ENCODE measurements at regions not wholly inside any gene's neighbourhood (a gene's known extent, or its start where the extent isn't known, plus 50 kb on each side); places are given as distances from the start of the nearest gene placed in this dataset.

DNA sequence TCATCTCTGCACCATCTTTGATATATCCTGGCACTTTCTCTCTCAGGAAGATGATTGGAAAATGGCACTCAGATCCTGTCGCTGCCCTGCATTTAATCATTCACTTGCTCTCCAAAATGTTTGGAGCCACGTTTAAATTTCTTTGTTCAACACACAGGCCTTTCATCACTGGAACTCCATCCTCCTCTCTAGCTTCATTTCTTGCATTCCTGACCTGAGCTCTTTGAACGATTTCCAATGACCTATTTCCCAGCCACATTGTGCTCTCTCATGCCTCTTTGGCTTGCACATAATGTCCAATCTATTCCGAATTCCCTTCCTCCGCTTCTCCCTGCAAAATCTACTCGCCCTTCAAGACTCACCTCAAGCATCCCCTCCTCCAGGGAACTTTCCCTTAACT is 287.4 kb upstream of the NBEA start:
- no peak for DNase-seq

GRCh38 chr13:34655554-34655953 is 286.5 kb upstream of the NBEA start:
- DNase-seq, result no peak

GRCh38 chr13:34657716-34658115 is 284.4 kb upstream of the NBEA start:
- no peak for DNase-seq

- no peak for DNase-seq
Observed at GRCh38 chr13:34667286-34668218, 274.5 kb upstream of the NBEA start.

DNA sequence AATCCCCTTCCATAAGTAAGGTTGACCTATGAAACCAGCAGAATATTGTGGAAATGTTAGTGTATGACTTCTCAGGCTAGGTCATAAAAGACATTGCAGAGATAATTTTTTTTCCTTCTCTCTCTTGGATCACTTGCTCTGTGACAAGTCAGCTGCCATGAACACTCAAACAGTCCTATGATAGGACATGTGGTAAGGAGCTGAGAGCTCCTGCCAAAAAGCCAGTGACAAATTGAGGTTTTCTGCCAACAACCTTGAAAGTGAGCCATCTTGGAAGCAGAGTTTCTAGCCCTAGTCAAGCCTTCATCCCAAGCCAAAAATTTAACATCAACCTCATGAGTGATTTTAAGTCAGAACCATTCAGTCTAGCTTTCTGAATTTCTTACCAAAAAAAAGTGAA is 270.9 kb upstream of the NBEA start:
- no peak for DNase-seq

- peak; percentile 6 for DNase-seq
Observed at GRCh38 chr13:34672631-34673030, 269.4 kb upstream of the NBEA start.

DNA sequence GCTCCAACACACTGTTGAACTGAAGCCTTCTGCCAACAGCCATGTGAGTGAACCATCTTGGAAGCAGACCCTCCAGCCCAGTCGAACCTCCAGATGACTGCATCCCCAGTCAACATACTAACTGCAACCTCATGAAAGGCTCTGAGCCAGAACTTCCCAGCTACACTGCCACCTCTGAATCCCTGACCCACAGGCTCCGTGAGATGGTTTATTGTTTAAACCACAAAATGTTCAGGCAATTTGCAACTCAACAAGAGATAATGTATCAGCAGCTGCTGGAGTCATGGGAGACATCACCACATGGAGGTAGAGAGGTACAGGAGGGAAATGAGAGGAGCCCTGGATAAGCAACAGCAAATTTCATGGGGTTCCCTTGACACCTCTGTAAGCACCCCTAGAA is 266.4 kb upstream of the NBEA start:
- no peak for DNase-seq

GRCh38 chr13:34678154-34678553 is 263.9 kb upstream of the NBEA start:
- peak; percentile 10 for DNase-seq

DNA sequence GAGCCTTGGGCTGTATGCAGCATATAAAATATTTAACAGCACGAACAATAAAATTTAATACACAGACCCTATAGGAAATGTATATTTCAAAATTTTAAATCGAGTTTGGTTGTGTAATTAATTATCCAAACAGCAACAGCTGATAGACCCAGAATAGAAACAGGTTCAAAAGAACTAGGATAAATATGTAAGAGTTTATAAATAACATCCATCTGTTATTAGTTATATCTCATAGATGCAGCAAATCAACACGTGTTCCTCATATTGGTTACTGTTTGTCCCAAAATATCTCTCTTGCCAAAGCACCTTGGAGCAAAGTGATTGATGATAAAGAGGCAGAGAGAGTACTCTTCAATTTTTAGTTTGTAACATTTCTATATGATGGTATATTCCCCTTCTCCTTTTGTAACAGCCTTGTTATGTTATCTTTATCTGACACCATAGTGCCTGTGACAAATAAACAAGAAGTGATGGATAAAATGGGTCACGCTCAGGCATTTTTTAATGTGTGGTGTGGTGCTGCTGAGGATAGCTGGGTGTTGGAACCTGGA is 260.6 kb upstream of the NBEA start:
- DNase-seq, result no peak

- DNase-seq, result no peak
Observed at GRCh38 chr13:34695063-34695462, 247.0 kb upstream of the NBEA start.

GRCh38 chr13:34696296-34696695 is 245.8 kb upstream of the NBEA start:
- DNase-seq, result no peak

DNA sequence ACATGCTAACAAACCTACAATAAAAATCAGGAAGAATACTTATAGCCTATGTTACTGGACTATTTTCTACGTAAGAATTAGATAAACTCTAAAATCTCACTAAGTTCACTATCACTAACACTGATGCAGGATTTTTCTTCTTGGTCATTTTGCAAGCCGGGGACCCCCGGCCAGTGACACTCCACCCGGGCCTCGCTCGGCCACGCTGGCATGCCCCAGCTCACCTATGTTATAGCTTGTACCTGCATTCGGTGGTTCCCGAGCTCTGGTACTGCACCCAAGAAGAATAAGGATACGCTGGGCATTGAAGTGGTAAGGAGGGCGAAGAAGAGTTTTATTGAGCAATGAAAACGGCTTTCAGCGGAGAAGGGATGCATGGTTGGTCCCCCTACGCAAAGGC is 245.3 kb upstream of the NBEA start:
- DNase-seq, result no peak

DNA sequence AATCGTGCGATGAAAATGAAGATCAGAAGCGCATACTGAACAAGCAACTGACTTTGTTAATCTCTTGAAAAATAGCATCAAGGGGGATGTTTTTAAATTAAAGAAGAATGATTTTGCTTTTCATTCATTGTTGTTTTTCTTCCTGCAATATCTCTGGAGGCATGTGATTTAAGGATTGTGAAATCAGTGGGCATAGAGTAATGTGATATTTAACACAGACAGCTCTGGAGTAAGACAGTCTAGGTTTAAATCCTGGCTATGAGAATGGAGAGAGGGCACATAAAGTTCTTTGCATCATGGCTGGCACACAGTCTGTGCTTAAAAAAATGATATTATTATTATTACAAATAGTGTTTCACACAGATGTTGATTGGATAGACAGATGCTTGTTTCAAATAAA is 243.1 kb upstream of the NBEA start:
- no peak for DNase-seq

- DNase-seq, result no peak
Observed at GRCh38 chr13:34700155-34700554, 241.9 kb upstream of the NBEA start.

GRCh38 chr13:34701919-34702318 is 240.2 kb upstream of the NBEA start:
- DNase-seq, result no peak

GRCh38 chr13:34708566-34709313 is 233.3 kb upstream of the NBEA start:
- no peak for DNase-seq

DNA sequence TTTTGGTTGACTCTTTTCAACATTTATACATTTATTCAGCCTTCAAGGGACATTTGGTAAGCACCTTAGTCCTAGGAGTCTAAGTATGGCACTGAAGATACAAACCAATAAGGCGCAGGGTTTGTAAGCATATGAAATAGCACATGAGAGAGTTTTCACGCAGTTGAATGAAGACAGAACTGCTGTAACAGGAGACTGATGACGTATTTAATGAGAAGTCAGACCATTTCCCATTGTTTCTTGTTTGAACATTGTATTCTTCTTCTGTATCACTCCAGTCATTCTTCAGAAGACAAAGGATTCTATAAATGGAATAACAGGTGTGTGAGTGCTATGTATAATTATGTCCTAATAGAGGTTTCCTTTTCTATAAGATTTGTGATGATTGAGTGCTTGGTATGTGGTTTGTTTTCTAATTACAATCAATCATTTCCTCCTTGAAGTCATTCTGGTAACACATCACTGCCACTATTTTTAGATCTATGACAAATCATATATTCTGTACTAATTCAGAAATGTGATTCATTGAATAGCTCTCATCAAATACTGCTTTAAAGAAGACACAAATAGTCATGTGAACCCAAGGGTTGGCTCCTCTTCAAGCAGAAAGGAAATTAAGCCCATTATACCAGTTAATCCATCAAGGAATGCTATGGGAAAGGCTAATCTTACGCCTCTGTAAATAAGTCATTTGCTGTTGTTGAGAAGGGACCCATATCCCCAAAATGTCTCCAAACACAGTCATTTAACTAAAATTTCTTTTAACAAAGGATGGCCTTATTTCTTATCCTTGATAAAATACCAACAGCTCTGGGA is 222.8 kb upstream of the NBEA start:
- no peak for DNase-seq

DNA sequence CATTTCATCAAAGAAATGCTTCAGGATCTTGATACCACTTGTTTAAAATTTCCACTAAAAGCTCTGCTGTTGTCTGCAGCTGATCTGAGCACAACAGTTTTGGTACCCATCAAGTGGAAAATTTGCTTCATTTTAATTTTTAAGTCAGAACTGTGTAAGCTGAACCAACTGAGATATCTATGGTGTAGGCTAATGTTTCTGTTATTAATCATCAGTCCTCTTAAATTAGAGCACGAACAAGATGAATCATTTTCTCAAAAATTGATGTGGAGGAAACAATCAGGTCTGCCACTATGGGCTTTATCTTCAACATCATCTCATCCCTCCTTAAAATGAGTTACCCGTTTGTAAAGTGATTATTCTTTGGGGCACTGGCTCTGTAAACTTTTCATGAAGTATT is 221.5 kb upstream of the NBEA start:
- DNase-seq, result no peak

DNA sequence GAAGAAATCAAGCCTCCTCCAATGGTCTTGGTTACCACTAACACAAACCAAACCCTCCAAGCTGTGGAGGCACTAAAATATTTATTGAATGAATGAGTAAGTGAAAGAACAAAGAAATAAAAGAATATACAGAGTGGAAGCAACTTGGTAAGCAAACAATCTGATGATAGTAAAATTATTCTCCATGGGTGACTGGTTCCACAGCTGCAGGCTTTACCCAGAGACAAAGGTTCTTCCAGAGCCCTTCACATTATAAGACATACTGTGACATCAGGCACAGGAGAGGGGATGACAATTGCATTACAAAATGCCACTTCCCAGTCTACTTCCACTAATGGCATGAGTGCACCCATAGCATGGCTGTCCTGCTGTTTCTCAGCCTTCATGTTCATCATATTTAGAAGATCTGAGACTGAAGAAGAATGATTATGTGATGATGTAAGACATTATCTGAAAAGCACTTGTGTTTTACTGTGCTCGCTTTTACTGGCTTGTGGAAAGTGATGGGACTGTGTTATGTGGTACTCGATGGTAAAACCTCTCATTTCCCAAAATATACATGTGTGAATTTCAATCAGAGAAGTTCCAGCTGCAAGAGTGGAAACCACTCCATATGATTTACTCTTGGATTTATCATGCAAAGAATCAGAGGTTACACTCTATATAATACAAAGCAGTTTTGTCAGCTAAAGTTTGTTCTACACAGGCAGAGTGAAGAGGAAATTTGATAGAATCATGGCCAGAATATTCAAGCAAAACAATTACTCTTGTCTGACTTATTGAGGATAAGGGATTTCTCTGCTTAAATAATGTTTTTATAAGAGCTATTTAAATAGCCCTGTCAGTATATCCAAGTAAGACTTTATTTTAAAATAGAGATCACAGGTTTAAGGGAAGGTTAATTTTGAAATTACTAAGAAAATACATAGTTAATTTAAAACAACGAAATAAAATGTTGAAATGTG is 220.2 kb upstream of the NBEA start:
- DNase-seq, result peak; percentile 26

- no peak for DNase-seq
Observed at GRCh38 chr13:34722922-34723321, 219.1 kb upstream of the NBEA start.

DNA sequence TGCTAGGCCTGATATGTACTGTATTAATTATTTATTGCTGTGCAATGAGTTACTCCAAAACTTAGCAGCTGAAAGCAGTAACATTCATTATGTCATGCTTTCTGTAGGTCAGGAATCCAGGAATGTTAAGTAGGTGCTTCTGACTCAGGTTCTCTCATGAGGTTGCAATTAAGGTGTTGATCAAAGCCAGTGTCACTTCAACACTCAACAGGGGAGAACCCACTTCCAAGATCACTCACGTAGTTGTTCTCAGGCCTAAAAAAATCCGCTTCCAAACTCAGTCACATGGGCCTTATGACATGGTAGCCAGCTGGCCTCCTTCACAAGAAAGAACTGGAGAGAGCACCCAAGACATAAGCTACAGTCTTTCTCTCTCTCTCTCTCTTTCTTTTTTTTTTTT is 211.1 kb upstream of the NBEA start:
- DNase-seq, result peak; percentile 46

DNA sequence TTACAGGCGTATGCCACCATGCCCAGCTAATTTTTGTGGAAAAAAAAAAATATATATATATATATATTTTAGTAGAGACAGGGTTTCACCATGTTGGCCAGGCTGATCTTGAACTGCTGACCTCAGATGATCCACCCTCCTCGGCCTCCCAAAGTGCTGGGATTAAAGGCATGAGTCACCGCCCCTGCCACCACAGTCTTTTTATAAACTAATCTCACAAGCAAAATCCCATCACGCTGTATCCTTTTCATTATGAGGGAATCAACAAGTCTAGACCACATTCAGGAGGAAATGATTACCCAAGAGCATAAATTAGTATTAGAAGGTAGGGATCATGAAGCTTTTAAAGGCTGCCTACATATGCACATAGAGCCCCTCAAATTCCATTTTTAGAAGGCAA is 210.6 kb upstream of the NBEA start:
- DNase-seq, result peak; percentile 7
